GM12892 (cell line): ENCODE measurements at regions not wholly inside any gene's neighbourhood (a gene's known extent, or its start where the extent isn't known, plus 50 kb on each side); places are given as distances from the start of the nearest gene placed in this dataset.
"Not testable (repeated sequence)": the region's sequence is repeated elsewhere in the genome, so short reads cannot be mapped to it uniquely, and the experiment has no call there.

Experiments
- DNase-seq: peaks from one replicate; pipeline ENCODE4 v3.0.0; 2011; ENCODE audit not compliant: insufficient read length
- FAIRE-seq: peaks from 2 replicates; lab custom pipeline; 2011; peaks lifted over from hg19 to GRCh38; lab: Jason Lieb, UNC
- POLR2A ChIP-seq: IDR thresholded peaks from 2 replicates; pipeline ENCODE4 v1.6.1; 2011; ENCODE audit warnings: low read depth, low read length, control low read depth
- POLR2AphosphoS5 ChIP-seq: IDR thresholded peaks from 2 replicates; pipeline ENCODE4 v1.6.1; 2011; ENCODE audit warnings: low read depth, low read length, control low read depth
- TAF1 ChIP-seq: IDR thresholded peaks from 2 replicates; pipeline ENCODE4 v1.6.1; 2011; ENCODE audit warnings: low read depth, mild to moderate bottlenecking, control low read depth, low read length, borderline replicate concordance

DNA sequence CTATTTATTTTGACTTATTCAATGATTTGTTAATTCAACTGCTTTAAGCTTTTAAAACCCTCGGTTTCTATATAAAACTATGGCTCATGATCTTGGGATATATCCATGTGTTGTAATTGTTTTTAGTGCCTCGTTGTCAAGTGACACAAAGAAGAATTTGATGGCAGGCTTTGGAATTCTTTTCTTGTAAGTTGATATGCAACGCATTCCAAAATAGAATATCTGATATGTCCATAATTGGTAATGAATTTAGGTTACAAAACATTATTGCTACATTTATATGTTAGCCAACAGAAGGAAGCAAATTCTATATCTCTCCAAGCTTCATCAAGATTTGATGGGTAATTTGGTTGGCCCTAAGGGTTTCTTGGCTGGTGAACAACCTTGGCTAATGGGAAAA lies 220.4 kb upstream of the RIMS1 start:
- no peak for DNase-seq
- TF ChIP-seq TAF1 (no peak), POLR2A (no peak), POLR2AphosphoS5 (no peak)
- FAIRE-seq, result no peak

DNA sequence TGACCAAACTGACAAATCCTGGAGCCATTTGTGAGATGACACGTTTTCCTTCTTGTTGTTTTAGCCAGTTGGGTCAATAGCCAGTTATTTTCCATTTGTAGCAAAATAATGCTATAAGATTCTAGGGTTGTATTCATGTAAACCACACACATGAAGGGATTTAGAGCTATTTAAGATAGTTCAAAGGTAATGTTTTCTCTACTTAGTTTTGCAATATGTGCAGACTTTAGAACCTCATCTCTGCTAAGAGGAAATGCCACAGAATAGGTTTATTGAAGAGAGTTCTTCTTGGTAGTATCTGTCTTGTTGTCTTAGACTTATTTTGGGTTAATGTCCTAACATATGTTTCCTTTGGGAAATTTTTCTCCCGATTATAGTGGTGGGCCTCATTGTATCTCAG lies 213.5 kb upstream of the RIMS1 start:
- FAIRE-seq, result no peak
- no peak for DNase-seq
- no peak for TF ChIP-seq POLR2A
- no peak for TF ChIP-seq POLR2AphosphoS5
- TF ChIP-seq TAF1, result no peak

DNA sequence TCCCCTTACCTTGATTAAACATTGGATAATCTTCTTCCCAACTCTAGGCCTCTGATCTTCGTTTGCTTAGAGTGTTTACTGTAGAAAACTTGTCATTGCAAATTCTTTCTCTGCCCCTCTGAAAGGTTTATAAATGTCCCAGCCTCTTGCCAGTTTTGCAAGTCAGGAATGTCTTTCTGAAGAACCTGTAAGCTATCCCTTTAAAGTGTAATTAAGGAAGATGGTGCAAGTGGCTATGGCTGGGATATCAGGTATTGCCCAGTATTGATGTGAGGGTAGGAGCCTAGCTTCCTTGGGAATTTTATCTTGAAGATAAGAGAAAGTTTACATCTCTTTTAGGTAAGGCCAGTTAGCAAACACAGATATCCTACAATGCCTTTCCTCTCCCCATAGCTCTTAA lies 211.0 kb upstream of the RIMS1 start:
- TF ChIP-seq POLR2A, result no peak
- TF ChIP-seq POLR2AphosphoS5, result no peak
- TF ChIP-seq TAF1, result no peak
- no peak for DNase-seq

DNA sequence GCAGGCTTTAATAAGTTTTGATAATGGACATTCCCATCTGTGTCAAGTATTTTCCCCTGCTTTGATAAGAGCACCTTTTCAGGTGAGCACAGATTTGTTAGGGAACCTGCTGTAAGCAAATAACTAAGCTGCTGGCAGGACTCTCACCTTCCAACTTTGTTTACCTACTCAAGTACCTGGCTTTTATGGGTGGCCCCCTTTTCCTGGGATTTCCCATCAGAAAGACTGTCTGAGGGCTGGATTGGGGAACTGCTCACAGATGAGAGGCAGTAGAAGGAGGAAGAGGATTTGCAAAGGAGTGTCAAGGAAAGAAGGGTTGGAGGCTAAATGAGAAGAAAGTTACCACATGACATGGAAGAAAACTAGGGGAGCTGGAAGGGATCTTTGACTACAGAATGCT lies 210.1 kb upstream of the RIMS1 start:
- no peak for FAIRE-seq
- no peak for TF ChIP-seq POLR2A
- no peak for TF ChIP-seq POLR2AphosphoS5
- no peak for TF ChIP-seq TAF1
- no peak for DNase-seq

More for the DNA sequence above, 211.0 kb upstream of the RIMS1 start:
- FAIRE-seq, result no peak

DNA sequence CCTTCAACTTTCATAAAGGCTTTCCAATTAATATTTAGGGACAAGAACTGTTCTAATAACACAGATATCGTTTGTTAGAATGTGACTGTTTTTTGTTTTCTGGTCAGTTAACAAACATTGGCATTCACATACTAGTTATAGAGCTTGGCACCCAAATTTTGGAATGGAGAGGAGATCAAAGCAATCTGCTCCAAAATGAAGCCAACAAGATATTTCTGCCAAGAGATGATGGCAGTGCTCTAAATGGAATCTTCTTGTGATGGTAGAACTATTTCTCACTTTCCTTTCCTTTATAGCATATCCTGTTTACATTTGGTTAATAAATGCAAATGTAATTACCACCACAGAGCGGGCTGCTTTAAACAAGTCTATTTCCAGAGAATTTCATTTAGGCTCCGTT lies 208.3 kb upstream of the RIMS1 start:
- FAIRE-seq (no peak), DNase-seq (no peak)
- TF ChIP-seq TAF1, result no peak
- no peak for TF ChIP-seq POLR2A
- TF ChIP-seq POLR2AphosphoS5, result no peak

DNA sequence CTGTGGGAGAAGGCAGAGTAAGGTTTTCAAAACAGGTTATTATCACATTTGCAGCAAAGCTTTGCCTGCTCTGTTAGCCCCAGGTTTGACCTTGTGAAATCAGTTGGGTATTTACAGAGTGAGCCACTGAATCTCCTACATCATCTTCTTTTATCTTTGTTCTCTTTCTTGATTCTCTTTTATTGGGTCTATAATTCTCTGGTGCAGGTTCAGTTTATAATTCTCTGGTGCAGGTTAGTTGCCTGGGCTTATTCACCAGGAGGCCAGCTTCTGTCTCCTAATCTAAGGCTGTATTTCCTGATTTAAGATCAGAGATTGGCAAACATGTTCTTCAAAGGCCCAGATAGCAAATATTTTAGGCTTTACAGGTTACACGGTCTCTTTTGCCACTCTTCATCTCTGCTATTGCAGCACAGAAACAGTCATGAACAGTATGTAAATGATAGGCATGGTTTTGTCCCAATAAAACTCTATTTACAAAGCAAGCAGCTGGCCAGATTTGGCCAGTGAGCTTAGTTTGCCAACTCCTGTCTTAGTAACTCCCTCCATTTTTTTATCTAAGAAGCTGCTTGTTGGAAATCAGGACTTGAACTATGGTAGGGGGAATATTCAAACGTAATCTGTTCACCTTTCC lies 205.0 kb upstream of the RIMS1 start:
- TF ChIP-seq TAF1 (no peak), POLR2AphosphoS5 (no peak)
- no peak for DNase-seq
- FAIRE-seq, result no peak

DNA sequence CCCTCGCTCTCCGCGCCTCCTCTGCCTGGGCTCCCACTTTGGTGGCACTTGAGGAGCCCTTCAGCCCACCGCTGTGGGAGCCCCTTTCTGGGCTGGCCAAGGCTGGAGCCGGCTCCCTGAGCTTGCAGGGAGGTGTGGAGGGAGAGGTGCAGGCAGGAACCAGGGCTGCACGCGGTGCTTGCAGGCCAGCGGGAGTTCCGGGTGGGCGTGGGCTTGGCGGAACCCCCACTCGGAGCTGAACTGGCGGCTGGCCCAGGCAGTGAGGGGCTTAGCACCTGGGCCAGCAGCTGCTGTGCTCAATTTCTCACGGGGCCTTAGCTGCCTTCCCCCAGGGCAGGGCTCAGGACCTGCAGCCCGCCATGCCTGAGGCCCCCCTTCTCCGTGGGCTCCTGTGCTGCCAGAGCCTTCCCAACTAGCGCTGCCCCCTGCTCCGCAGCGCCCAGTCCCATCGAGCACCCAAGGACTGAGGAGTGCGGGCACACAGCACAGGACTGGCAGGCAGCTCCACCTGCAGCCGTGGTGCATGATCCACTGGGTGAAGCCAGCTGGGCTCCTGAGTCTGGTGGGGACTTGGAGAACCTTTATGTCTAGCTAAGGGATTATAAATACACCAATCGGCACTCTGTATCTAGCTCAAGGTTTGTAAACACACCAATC lies 200.2 kb upstream of the RIMS1 start:
- not testable (repeated sequence) for DNase-seq, FAIRE-seq

DNA sequence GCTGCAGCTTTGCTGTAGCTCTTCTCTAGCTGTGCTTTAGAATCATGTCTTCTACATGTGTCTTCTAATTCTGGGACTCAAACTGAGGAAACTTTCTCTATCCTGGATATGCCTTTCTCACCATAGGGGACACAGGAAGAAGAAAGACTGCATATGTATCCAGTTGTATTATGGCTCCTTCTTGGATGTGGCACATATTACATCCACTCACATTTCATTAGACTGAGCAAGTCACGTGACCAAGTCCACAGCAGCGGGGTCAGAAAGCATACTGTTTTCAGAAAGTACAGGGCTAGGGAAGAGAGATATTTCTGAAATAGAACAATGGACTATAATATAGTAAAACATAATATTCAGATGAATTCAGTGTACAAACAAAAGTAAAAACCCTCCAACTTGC lies 187.6 kb upstream of the RIMS1 start:
- FAIRE-seq, result no peak
- no peak for TF ChIP-seq POLR2A
- TF ChIP-seq TAF1, result no peak
- TF ChIP-seq POLR2AphosphoS5, result no peak
- no peak for DNase-seq

DNA sequence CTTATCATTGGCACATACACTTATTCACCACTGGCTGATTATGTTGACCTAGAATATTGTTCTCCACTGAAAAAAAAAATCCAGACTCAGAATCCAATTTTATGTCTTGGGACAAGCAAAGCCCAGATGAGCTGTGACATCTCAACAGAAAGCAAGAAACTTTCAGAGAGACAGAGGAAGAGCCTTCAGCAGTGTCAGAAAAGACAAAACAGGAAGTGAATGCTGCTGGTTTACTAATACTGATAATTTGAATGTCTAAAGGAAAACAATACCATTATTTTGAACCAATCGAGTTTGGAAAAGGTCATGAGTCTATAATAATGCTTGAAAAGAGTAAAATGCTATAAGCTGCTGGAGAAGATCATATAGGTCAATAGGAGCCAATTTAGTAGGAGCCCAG lies 179.8 kb upstream of the RIMS1 start:
- FAIRE-seq, result no peak

DNA sequence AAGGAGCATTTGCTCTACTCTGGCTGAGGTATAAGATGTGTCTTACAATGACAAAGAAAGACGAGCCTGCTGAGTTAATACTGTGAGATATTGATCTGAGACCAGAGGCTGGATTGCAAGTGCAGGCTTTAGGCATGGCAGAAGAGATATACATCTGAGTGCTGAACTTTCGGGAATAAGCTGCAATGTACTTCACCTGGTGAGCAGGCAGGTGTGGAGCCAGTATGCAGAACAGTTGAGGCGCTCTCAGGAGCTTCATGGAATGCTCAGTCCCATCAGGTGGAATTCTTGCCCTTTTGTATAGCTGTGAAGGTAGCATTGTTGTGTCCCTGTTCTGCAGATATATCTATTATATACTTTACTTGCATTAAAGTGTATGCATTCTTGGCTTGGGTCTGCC lies 179.3 kb upstream of the RIMS1 start:
- TF ChIP-seq TAF1 (no peak), POLR2AphosphoS5 (no peak), POLR2A (no peak)
- FAIRE-seq (no peak), DNase-seq (no peak)

More for the DNA sequence above, 179.8 kb upstream of the RIMS1 start:
- DNase-seq, result no peak
- no peak for TF ChIP-seq POLR2AphosphoS5
- TF ChIP-seq TAF1, result no peak
- no peak for TF ChIP-seq POLR2A

DNA sequence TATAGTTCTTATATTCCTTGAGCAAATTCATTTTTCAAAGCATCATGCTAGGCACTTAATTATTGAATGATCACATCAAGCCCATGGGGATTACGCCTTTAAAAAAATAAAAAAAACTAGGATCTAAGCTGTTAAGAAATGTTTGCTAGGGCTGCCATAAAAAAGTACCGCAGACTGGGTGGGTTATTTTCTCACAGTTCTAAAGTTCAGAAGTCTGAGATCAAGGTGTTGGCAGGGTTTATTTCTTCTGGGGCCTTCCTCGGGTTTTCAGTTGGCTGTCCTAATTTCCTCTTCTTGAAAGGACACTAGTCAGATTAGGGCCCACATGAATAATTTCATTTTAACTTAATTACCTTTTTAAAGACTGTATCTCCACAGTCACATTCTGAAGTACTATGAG lies 165.6 kb upstream of the RIMS1 start:
- TF ChIP-seq POLR2A, result no peak
- no peak for FAIRE-seq
- DNase-seq, result no peak

DNA sequence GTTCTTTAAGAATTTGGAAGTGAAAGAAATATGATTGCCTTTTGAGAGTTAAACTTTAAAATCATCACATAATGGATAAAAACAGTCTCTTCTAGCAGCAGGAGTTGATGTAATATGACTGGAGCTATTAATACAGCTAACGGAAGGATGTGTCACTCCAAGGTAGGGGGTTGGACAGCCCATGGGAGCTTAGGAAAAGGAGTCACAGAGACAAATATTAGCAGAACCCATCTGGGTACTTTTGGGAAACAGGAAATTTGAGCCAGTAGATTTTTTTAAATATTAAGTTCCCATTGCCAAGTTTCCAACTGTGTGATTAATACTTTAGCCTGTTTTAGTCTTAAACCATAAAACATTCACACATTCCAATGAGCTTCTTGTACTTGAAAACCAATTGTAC lies 164.7 kb upstream of the RIMS1 start:
- no peak for FAIRE-seq
- no peak for TF ChIP-seq POLR2A
- no peak for TF ChIP-seq POLR2AphosphoS5
- no peak for TF ChIP-seq TAF1
- no peak for DNase-seq

DNA sequence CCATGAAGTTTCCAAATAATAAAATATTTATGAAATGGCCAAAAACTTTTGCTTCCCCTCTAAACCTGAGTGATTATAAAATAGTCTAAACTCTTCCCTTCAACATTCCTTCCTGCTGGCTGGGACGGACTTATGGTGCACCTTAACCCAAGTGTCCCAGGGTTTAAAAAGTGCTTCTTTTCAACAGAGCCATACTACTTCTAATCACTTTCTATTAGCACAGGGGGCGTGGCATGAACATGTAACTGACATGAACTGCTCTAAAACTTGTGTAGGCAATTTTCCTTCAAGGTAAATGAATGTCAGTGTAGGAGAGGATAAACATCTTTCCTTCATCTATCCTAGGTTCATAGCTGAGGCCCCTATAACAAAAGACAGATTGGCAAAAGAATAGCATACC lies 163.6 kb upstream of the RIMS1 start:
- TF ChIP-seq POLR2A, result no peak
- TF ChIP-seq TAF1, result no peak
- no peak for TF ChIP-seq POLR2AphosphoS5
- DNase-seq, result no peak

More for the DNA sequence above, 163.6 kb upstream of the RIMS1 start:
- FAIRE-seq, result no peak
